IMR-90 (cell line): ENCODE measurements at regions not wholly inside any gene's neighbourhood (a gene's known extent, or its start where the extent isn't known, plus 50 kb on each side); places are given as distances from the start of the nearest gene placed in this dataset.

Experiments used
- ATAC-seq: fragments of 200-7000 bp; cut with Tn5 transposase; 2 replicates; pipeline ENCODE4 v1.9.1; 2020; ENCODE audit warnings: low read depth, mild to moderate bottlenecking, moderate library complexity
- BruUV-seq: library from RNA; stranded (reverse); fragments of 400-500 nt; replicated peaks from 2 replicates; lab custom pipeline; 2021; lab: Mats Ljungman, UMichigan
- CTCF ChIA-PET: fragments of 300-600 bp; formaldehyde crosslinking; extraction: SDS; loops from one replicate; lab custom pipeline; 2021; ENCODE audit warnings: antibody characterized with exemption; lab: Yijun Ruan, JAX
- POLR2A ChIA-PET: fragments of 300-600 bp; sonication (Branson Sonifier 250); formaldehyde crosslinking; loops from one replicate; lab custom pipeline; 2022; ENCODE audit warnings: antibody characterized with exemption; ENCODE audit not compliant: unreplicated experiment; lab: Charles Lee
- DNase-seq: peaks from one replicate; pipeline ENCODE4 v3.0.0; 2013
- H2AFZ ChIP-seq: replicated peaks from 2 replicates; pipeline ENCODE3; 2013; ENCODE audit warnings: low read length, mild to moderate bottlenecking; ENCODE audit not compliant: poor library complexity
- H2AK5ac ChIP-seq: 2 replicates; pipeline ENCODE4 v1.6.1; 2013; ENCODE audit warnings: low read depth, low read length, inconsistent platforms
- H2AK9ac ChIP-seq: replicated peaks from 2 replicates; pipeline ENCODE3; 2013; ENCODE audit warnings: mild to moderate bottlenecking, low read depth, low read length, moderate library complexity; ENCODE audit not compliant: poor library complexity
- H2BK120ac ChIP-seq: 2 replicates; pipeline ENCODE4 v1.6.1; 2013; ENCODE audit warnings: low read depth, low read length, inconsistent platforms
- H2BK15ac ChIP-seq: 3 replicates; pipeline ENCODE4 v1.6.1; 2013; ENCODE audit warnings: low read depth, low read length, inconsistent platforms
- H2BK20ac ChIP-seq: 2 replicates; pipeline ENCODE4 v1.6.1; 2013; ENCODE audit warnings: low read depth, mild to moderate bottlenecking, inconsistent platforms, low read length, moderate library complexity
- H2BK5ac ChIP-seq: 2 replicates; pipeline ENCODE4 v1.6.1; 2013; ENCODE audit warnings: mild to moderate bottlenecking, low read depth, low read length, inconsistent platforms; ENCODE audit not compliant: poor library complexity, severe bottlenecking
- H3K14ac ChIP-seq: replicated peaks from 2 replicates; pipeline ENCODE4 v1.6.1; 2013; ENCODE audit warnings: low read depth, low read length, inconsistent platforms
- H3K18ac ChIP-seq: 2 replicates; pipeline ENCODE4 v1.6.1; 2013; ENCODE audit warnings: low read depth, low read length, control low read depth
- H3K23ac ChIP-seq: 2 replicates; pipeline ENCODE4 v1.6.1; 2013; ENCODE audit warnings: low read depth, low read length, inconsistent platforms
- H3K27ac ChIP-seq: 2 replicates; pipeline ENCODE4 v1.5.1; 2013; ENCODE audit warnings: mild to moderate bottlenecking, control low read depth, low read length; ENCODE audit not compliant: insufficient read depth
- H3K27me3 ChIP-seq: 2 replicates; pipeline ENCODE4 v1.6.1; 2013; ENCODE audit warnings: low read length; ENCODE audit not compliant: control insufficient read depth, insufficient read depth
- H3K36me3 ChIP-seq: 2 replicates; pipeline ENCODE4 v1.6.1; 2013; ENCODE audit warnings: low read length, mixed read lengths; ENCODE audit not compliant: control insufficient read depth, insufficient read depth
- H3K4ac ChIP-seq: 2 replicates; pipeline ENCODE4 v1.6.1; 2013; ENCODE audit warnings: low read depth, low read length, inconsistent platforms
- H3K4me1 ChIP-seq: 2 replicates; pipeline ENCODE4 v1.6.1; 2013; ENCODE audit warnings: low read length, mixed read lengths; ENCODE audit not compliant: control insufficient read depth, insufficient read depth
- H3K4me2 ChIP-seq: 2 replicates; pipeline ENCODE4 v1.6.1; 2013; ENCODE audit warnings: low read depth, mild to moderate bottlenecking, control low read depth, low read length, moderate library complexity
- H3K4me3 ChIP-seq: 2 replicates; pipeline ENCODE4 v1.5.1; 2013; ENCODE audit warnings: low read depth, mild to moderate bottlenecking, control low read depth, low read length, moderate library complexity; ENCODE audit not compliant: insufficient read depth
- H3K56ac ChIP-seq: 2 replicates; pipeline ENCODE4 v1.6.1; 2013; ENCODE audit warnings: low read length, inconsistent platforms; ENCODE audit not compliant: insufficient read depth; ENCODE audit errors: extremely low read depth
- H3K79me1 ChIP-seq, 2 experiments: 2 replicates each; pipeline ENCODE4 v1.6.1; 2013; ENCODE audit warnings: low read length in 2 of 2, inconsistent platforms in 1 of 2, low read depth in 1 of 2
- H3K9ac ChIP-seq: 2 replicates; pipeline ENCODE4 v1.6.1; 2013; ENCODE audit warnings: low read depth, low read length, control low read depth
- H3K9me1 ChIP-seq: 2 replicates; pipeline ENCODE4 v1.6.1; 2013; ENCODE audit warnings: low read length, inconsistent platforms; ENCODE audit not compliant: insufficient read depth
- H3K9me3 ChIP-seq: 2 replicates; pipeline ENCODE4 v1.6.1; 2013; ENCODE audit warnings: low read length; ENCODE audit not compliant: control insufficient read depth, insufficient read depth
- H4K20me1 ChIP-seq: 2 replicates; pipeline ENCODE4 v1.6.1; 2013; ENCODE audit warnings: low read length, inconsistent platforms; ENCODE audit not compliant: insufficient read depth
- H4K5ac ChIP-seq: 2 replicates; pipeline ENCODE4 v1.6.1; 2013; ENCODE audit warnings: mild to moderate bottlenecking, low read depth, low read length, control low read depth
- H4K8ac ChIP-seq, 2 experiments: 2 replicates each; pipeline ENCODE4 v1.6.1; 2013; ENCODE audit warnings: low read depth in 2 of 2, low read length in 2 of 2, control low read depth in 1 of 2, inconsistent platforms in 1 of 2
- H4K91ac ChIP-seq: 2 replicates; pipeline ENCODE4 v1.6.1; 2013; ENCODE audit warnings: low read depth, low read length, inconsistent platforms; ENCODE audit not compliant: insufficient read depth
- BHLHE40 ChIP-seq: fragments of 150-350 bp; IDR thresholded peaks from 2 replicates; pipeline ENCODE4 v1.6.1; 2016; ENCODE audit warnings: mild to moderate bottlenecking, low read depth, low read length
- CEBPB ChIP-seq: IDR thresholded peaks from 2 replicates; pipeline ENCODE4 v1.6.1; 2012; ENCODE audit warnings: low read depth, low read length, improper control_type of control experiment
- CHD1 ChIP-seq: IDR thresholded peaks from 2 replicates; pipeline ENCODE4 v1.6.1; 2012; ENCODE audit warnings: low read depth, low read length, improper control_type of control experiment
- FOS ChIP-seq: fragments of 150-350 bp; IDR thresholded peaks from 2 replicates; pipeline ENCODE4 v1.6.1; 2016; ENCODE audit warnings: low read depth, low read length
- MAFK ChIP-seq: IDR thresholded peaks from 2 replicates; pipeline ENCODE4 v1.6.1; 2012; ENCODE audit warnings: low read depth, low read length, improper control_type of control experiment
- MAZ ChIP-seq: IDR thresholded peaks from 2 replicates; pipeline ENCODE4 v1.6.1; 2012; ENCODE audit warnings: low read depth, mild to moderate bottlenecking, low read length, improper control_type of control experiment, moderate library complexity, borderline replicate concordance
- MXI1 ChIP-seq: IDR thresholded peaks from 2 replicates; pipeline ENCODE4 v1.6.1; 2012; ENCODE audit warnings: low read depth, mild to moderate bottlenecking, low read length, moderate library complexity, borderline replicate concordance
- NFE2L2 ChIP-seq: fragments of 150-350 bp; IDR thresholded peaks from 2 replicates; pipeline ENCODE4 v1.6.1; 2016; ENCODE audit warnings: low read depth, mild to moderate bottlenecking, low read length
- POLR2A ChIP-seq: IDR thresholded peaks from 2 replicates; pipeline ENCODE4 v1.6.1; 2012; ENCODE audit warnings: mild to moderate bottlenecking, low read depth, low read length
- RAD21 ChIP-seq: IDR thresholded peaks from 2 replicates; pipeline ENCODE4 v1.6.1; 2012; ENCODE audit warnings: low read length, improper control_type of control experiment
- RCOR1 ChIP-seq: IDR thresholded peaks from 2 replicates; pipeline ENCODE4 v1.6.1; 2012; ENCODE audit warnings: mild to moderate bottlenecking, low read length, improper control_type of control experiment; ENCODE audit not compliant: insufficient replicate concordance
- RFX5 ChIP-seq: IDR thresholded peaks from 2 replicates; pipeline ENCODE4 v1.8.0; 2012; ENCODE audit warnings: low read depth, mild to moderate bottlenecking, low read length, moderate library complexity
- SMC3 ChIP-seq: fragments of 150-350 bp; IDR thresholded peaks from 2 replicates; pipeline ENCODE4 v1.6.1; 2016; ENCODE audit warnings: low read depth, mild to moderate bottlenecking, antibody characterized with exemption, low read length, moderate library complexity
- WGBS, 2 experiments: methylation state at CpG; one replicate each; pipeline versions ENCODE4 v1.1.5 to v1.1.7; 2013; ENCODE audit warnings: missing lambda C conversion rate in 2 of 2; ENCODE audit not compliant: insufficient read length in 1 of 2; ENCODE audit errors: extremely low coverage in 2 of 2; 5-methylcytosine and 5-hydroxymethylcytosine counted together
- dilution Hi-C: fragments of 300-500 bp; cut with HindIII; formaldehyde crosslinking; loops from one replicate; pipeline ENCODE4 v1.14.3; 2018; ENCODE audit warnings: low sequenced_read_pairs; ENCODE audit not compliant: unreplicated experiment
- in situ Hi-C: fragments of 300-500 bp; cut with MboI; formaldehyde crosslinking; loops from 3 replicates; pipeline ENCODE4 v1.14.3; 2019; ENCODE audit warnings: low sequenced_read_pairs, inconsistent platforms, mixed read lengths
- intact Hi-C: fragments of 100-400 bp; cut with micrococcal nuclease; formaldehyde crosslinking; loops from 2 replicates; pipeline ENCODE4 v1.10.0; 2022
- TF ChIP-seq, protein P1 (sequence below): conservative IDR thresholded peaks from 2 replicates; pipeline ENCODE4 v1.5.1; 2012; ENCODE audit warnings: mild to moderate bottlenecking, low read depth, low read length, improper control_type of control experiment
- TF ChIP-seq, protein P2 (sequence below): fragments of 150-350 bp; IDR thresholded peaks from 2 replicates; pipeline ENCODE4 v1.6.1; 2017; ENCODE audit warnings: mild to moderate bottlenecking, antibody characterized with exemption, low read length, low read depth
- TF ChIP-seq, protein P3 (sequence below): fragments of 150-350 bp; IDR thresholded peaks from 2 replicates; pipeline ENCODE4 v1.6.1; 2016; ENCODE audit warnings: low read depth, mild to moderate bottlenecking, low read length, moderate library complexity, borderline replicate concordance

DNA sequence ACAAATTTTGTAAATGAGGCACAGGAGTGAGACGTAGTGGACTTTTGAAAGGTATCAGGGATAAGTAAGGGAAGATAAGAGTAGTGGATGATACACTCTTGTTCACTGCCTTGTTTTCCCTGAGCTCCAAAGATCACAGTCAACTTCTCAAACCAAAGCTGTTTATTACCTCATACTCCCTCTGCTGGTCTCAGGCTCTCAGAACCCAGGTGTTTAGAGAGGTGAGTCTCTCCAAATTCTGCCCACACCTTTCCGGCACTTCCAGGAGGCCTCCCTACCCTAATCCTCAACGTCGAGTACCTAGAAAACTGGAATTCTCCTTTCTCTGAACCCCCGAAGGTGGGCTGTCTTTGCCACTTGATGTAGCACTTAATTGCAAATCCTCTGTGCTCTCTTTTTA is 621.1 kb downstream of the BCL11A start:
- Histone ChIP-seq H3K9me3 (peaks cover 2% of the 10 kb centered on the region; the same call in 1 of the 2 replicates), H3K23ac (no peak overlapping the region), H3K4ac (no peak overlapping the region), H2BK20ac (no peak overlapping the region), H2AK9ac (no peak overlapping the region), H2BK120ac (no peak overlapping the region), H3K4me2 (no peak overlapping the region), H4K20me1 (no peaks in the 10 kb centered on the region), H3K36me3 (no peaks in the 10 kb centered on the region), H2BK15ac (no peak overlapping the region), H3K27ac (no peak overlapping the region), H3K9me1 (no peaks in the 10 kb centered on the region), H3K27me3 (no peaks in the 10 kb centered on the region), H4K91ac (no peak overlapping the region), H2AFZ (no peak overlapping the region), H4K5ac (no peak overlapping the region), H3K9ac (no peak overlapping the region), H3K79me1 (no peaks in the 10 kb centered on the region), H2AK5ac (no peak overlapping the region), H3K18ac (no peak overlapping the region), H4K8ac (no peak overlapping the region), H2BK5ac (no peak overlapping the region), H3K4me3 (no peak overlapping the region), H3K56ac (no peak overlapping the region), H3K4me1 (no peaks in the 10 kb centered on the region), H3K14ac (no peak overlapping the region)
- BruUV-seq: no TSS peak
- dilution Hi-C loops (no loop called here), in situ Hi-C loops (no loop called here), intact Hi-C loops (no loop called here)
- ChIA-PET POLR2A (no interaction called here), CTCF (no interaction called here)
- 40 to 100% methylated on average over 1 of the region's 5 CpGs for WGBS, 2 experiments
- DNase-seq (no peak), ATAC-seq (no peak)
- TF ChIP-seq FOS (no peak), SMC3 (no peak), CEBPB (no peak), POLR2A (no peak), RCOR1 (no peak), NFE2L2 (no peak), RFX5 (no peak), BHLHE40 (no peak), CHD1 (no peak), MAFK (no peak), MXI1 (no peak), RAD21 (no peak), MAZ (no peak)
- TF ChIP-seq, protein P1, sequence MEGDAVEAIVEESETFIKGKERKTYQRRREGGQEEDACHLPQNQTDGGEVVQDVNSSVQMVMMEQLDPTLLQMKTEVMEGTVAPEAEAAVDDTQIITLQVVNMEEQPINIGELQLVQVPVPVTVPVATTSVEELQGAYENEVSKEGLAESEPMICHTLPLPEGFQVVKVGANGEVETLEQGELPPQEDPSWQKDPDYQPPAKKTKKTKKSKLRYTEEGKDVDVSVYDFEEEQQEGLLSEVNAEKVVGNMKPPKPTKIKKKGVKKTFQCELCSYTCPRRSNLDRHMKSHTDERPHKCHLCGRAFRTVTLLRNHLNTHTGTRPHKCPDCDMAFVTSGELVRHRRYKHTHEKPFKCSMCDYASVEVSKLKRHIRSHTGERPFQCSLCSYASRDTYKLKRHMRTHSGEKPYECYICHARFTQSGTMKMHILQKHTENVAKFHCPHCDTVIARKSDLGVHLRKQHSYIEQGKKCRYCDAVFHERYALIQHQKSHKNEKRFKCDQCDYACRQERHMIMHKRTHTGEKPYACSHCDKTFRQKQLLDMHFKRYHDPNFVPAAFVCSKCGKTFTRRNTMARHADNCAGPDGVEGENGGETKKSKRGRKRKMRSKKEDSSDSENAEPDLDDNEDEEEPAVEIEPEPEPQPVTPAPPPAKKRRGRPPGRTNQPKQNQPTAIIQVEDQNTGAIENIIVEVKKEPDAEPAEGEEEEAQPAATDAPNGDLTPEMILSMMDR: no peak
- TF ChIP-seq, protein P2, sequence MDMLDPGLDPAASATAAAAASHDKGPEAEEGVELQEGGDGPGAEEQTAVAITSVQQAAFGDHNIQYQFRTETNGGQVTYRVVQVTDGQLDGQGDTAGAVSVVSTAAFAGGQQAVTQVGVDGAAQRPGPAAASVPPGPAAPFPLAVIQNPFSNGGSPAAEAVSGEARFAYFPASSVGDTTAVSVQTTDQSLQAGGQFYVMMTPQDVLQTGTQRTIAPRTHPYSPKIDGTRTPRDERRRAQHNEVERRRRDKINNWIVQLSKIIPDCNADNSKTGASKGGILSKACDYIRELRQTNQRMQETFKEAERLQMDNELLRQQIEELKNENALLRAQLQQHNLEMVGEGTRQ: no peak
- TF ChIP-seq, protein P3, sequence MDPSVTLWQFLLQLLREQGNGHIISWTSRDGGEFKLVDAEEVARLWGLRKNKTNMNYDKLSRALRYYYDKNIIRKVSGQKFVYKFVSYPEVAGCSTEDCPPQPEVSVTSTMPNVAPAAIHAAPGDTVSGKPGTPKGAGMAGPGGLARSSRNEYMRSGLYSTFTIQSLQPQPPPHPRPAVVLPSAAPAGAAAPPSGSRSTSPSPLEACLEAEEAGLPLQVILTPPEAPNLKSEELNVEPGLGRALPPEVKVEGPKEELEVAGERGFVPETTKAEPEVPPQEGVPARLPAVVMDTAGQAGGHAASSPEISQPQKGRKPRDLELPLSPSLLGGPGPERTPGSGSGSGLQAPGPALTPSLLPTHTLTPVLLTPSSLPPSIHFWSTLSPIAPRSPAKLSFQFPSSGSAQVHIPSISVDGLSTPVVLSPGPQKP: no peak
